ENCODE measurements at regions not wholly inside any gene's neighbourhood (a gene's known extent, or its start where the extent isn't known, plus 50 kb on each side); places are given as distances from the start of the nearest gene placed in this dataset.

DNA sequence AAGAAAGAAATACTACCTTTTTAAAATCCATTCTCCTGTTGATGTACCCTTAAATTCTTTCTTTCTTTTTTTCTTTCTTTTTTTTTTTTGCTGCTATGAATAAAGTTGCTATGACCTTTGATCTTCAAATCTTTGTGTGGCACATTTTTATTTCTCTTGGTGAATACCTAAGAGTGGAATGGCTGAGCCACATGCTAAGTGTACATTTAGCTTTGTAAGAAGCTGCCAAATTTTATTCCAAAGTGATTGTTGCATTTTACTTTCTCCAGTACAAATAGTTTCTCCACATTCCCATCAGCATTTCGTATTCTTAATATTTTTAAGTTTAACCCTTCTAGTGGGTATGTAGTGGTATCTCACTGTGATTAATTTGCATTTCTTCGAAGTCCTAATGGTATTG, 88.8 kb upstream of the RAB27B start:
- TF ChIP-seq POLR2A (IDR thresholded peaks at IDR 0.05) (no peak), EP300 (IDR thresholded peaks at IDR 0.05) (no peak)
- TF ChIP-seq, protein P1, sequence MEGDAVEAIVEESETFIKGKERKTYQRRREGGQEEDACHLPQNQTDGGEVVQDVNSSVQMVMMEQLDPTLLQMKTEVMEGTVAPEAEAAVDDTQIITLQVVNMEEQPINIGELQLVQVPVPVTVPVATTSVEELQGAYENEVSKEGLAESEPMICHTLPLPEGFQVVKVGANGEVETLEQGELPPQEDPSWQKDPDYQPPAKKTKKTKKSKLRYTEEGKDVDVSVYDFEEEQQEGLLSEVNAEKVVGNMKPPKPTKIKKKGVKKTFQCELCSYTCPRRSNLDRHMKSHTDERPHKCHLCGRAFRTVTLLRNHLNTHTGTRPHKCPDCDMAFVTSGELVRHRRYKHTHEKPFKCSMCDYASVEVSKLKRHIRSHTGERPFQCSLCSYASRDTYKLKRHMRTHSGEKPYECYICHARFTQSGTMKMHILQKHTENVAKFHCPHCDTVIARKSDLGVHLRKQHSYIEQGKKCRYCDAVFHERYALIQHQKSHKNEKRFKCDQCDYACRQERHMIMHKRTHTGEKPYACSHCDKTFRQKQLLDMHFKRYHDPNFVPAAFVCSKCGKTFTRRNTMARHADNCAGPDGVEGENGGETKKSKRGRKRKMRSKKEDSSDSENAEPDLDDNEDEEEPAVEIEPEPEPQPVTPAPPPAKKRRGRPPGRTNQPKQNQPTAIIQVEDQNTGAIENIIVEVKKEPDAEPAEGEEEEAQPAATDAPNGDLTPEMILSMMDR (IDR thresholded peaks at IDR 0.05), result no peak

All from ovary (tissue), 3 donors.